ENCODE measurements at regions not wholly inside any gene's neighbourhood (a gene's known extent, or its start where the extent isn't known, plus 50 kb on each side); places are given as distances from the start of the nearest gene placed in this dataset.

GRCh38 chr5:115684513-115685037 is 58.7 kb upstream of the TMED7 start:
- H3K4me3 ChIP-seq (ENCODE audit: low read depth, low read length): no peak overlapping the region
- no peak for DNase-seq (ENCODE audit: low read depth)
- in situ Hi-C loops (cut with HindIII; ENCODE audit: low sequenced_read_pairs): no loop called here
- TF ChIP-seq CTCF (IDR thresholded peaks at IDR 0.05; ENCODE audit: low read depth, low read length, missing control alignments): no peak

DNA sequence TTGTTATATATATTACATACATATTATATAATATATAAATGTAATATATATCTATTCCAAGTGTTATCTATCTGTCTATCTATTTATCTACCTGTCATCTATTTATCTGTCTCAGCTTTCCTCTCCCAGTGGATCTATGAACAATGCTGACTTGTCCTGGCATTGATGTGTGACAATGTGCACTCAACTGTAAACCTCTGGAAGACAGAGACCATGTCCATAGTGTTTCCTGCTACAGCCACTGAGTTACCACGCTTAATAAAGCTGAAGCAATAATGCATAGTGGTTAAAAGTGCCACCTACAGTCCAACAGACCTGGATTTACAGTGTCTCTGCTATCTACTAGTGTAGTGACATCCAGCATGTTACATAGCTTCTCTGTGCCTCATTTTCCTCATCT is 57.2 kb upstream of the TMED7 start:
- in situ Hi-C loops (cut with HindIII; ENCODE audit: low sequenced_read_pairs): no loop called here
- DNase-seq (ENCODE audit: low read depth): no peak
- no peak for TF ChIP-seq CTCF (IDR thresholded peaks at IDR 0.05; ENCODE audit: low read depth, low read length, missing control alignments)
- no peak overlapping the region for H3K4me3 ChIP-seq (ENCODE audit: low read depth, low read length)

Measured in astrocyte of the cerebellum (primary cell).